HG03039 (cell line): ENCODE measurements at regions not wholly inside any gene's neighbourhood (a gene's known extent, or its start where the extent isn't known, plus 50 kb on each side); places are given as distances from the start of the nearest gene placed in this dataset.
"Not testable (repeated sequence)": the region's sequence is repeated elsewhere in the genome, so short reads cannot be mapped to it uniquely, and the experiment has no call there.

ENCODE experiments used
- ATAC-seq: cut with Tn5 transposase; IDR thresholded peaks from one replicate; pipeline ENCODE4 v1.9.1; 2021; ENCODE audit warnings: mild to moderate bottlenecking, moderate library complexity; ENCODE audit not compliant: unreplicated experiment

DNA sequence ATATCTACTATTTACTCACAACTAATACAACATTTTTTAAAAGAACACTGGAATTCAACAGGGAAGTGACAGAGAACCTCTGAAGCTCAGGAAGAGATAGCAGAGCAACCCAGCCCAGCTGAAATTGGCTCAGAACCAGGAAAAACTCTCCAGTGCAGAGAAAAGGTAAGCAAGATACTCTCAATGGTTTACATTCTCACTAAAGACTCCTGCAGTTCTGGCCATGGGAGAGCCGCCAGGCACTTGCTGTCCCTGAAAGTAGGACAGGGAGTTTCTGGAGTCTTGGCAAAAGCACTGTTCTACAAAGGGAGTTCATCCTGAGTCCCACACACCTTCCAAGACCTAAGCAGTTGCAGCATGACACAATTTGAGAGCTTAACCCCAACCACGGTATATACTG, 330.8 kb downstream of the TRIM36 start:
- no peak for ATAC-seq

DNA sequence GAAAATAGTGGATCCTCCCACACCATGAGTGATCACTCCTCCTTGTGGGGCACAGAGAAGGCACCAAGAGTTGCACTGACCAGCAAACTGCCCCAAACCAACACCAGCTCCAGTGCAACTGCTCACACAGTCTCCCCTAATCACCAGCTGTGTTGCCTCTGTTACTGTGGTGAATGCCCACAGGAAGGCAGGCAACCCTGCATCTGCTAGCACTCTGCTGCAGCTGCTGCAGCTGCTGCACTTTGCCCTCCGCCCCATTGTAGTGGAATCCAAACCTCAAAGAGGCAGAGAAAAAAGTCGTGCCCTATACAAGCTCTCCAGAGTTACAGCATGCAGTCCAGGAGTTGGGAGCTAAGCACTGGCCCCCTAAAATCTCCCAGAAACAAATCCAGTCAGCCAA, 339.6 kb downstream of the TRIM36 start:
- ATAC-seq, result no peak

DNA sequence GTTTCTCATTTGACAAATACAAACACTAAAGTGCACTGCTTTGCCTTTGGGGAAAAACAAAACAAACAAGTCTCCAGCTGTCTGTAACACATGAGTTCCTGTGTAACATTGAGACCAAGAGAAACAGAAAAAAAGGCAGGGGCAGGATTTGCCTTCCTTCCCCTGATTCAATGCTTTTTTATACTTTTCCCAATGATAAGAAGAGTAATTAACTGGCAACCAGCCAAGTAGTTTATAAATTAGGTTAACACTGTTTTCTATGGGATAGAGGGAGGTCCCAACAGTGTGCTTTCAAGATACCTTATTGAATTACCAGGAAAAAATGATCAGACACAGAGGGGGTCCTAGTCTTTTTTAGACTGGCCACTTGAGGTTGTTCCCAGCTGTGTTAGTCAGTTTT, 346.8 kb downstream of the TRIM36 start:
- ATAC-seq, result no peak

DNA sequence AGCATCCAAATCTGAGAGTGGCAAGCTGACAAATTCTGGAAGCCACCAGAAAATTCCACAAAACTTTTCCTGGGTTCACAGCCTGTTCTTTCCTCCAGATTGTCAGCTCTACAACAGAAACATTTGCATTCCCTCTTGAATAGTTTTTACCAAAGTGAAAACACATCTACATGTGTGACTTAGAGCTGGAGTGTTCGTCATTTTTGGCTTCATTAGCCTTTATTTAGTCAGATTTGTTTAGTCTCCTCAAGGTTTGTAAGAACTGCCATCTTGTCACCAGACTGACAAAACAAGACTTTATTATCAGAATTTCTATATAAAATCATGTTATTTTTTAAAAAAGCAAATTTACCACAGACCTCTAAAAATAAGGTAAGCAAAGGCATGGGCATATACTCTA, 347.3 kb downstream of the TRIM36 start:
- ATAC-seq, result no peak

DNA sequence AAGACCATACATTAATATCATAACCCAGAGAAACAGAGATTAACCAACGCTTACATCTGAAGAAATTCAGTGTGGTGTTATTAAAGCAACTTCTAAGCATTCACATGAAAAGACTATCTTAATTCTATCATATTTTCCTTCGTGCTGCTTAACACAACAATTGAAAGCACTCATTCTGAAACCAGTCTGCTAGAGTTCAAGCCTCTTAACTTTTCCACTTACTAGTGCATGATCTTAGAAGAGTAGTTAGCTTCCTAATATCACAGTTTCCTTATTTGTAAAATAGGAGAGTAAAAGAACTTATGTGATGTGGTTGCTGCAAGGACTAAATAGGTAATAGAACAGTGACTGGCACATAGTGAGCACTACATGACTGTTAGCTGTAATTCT, 379.3 kb downstream of the TRIM36 start:
- no peak for ATAC-seq

DNA sequence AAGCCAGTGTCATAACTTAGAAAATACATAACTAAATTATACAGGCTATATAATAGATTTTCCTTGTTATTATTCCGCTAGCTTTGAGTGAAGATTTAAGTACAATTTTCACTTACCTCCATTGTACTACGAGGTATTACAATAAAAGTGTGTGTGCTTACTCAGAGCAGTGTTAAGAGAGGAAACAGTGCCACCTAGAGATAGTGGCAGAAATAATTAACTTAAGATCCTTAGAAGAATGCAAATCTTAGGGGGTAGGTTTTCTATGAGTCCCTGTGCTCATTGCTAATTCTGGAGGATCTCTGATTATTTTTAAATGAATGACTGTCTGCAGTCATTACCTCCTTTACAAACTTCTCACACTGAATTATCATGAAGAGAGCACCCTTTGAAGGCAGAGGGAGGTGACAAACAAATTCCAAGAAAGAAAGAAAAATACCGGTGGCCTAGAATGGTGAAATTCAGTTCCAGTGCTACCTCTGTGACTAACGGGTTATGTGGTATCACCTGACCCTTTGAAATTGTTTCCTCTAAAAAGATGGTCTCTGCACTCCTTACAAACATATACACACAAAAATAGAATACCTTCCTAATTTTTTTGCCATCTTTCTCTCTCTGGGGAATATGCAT, 379.8 kb downstream of the TRIM36 start:
- peak; percentile 49 for ATAC-seq

DNA sequence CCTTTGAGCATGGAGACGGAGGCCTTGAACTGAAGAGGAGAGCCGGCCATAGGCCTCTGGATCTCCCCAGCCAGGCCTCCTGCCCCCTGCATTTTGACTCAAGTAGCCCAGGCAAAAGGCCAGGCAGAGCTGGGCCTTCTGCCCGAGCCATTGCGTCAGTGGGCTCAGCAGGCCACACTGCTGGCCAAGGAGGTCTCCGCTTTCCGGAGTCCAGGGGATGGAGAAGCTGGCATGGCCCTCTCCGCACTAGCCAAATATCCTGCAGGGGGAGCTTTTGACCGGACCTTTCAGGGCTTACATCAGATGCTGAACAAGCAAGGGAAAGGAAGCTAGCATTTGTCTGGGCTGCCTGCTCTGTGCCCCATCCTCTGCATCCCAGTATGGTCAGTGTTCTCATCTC, 386.8 kb downstream of the TRIM36 start:
- no peak for ATAC-seq

DNA sequence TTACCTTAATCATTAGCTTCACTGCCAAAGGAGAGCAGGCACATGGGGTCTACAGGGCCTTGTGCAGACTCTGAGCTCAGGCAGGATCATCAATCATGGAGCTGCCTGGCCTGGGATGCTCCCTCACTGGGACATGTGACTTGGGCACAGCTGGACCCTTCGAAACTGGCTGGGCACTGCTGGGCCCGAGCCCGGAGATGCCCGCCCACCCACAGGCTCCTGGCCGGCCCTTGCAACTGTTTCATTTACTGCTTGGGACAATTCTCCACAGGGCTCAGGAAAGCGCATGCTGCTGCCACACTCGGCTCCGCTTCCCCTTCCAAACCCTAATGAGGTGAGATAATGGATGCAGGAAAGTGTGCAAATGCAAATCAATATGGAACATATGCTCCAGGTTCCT, 387.5 kb downstream of the TRIM36 start:
- no peak for ATAC-seq

DNA sequence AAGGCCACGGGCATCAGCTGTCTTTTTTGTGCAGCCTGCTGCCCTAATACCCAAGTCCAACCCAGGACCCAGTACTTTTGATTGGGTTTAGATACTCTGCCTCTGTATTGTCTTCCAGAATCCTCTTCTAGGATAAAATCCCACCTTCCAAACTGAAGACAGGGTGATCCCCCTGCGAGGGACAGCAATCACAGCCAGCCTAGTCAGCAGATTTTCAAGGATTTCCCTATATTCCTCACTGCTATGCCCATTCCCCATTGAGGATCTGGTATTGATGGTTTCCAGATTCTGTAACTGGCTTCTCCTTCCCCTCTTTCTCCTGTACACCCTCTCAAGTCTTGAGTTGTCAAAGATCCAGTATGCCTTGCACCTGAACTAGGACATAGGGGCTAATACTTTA, 389.4 kb downstream of the TRIM36 start:
- ATAC-seq, result no peak

DNA sequence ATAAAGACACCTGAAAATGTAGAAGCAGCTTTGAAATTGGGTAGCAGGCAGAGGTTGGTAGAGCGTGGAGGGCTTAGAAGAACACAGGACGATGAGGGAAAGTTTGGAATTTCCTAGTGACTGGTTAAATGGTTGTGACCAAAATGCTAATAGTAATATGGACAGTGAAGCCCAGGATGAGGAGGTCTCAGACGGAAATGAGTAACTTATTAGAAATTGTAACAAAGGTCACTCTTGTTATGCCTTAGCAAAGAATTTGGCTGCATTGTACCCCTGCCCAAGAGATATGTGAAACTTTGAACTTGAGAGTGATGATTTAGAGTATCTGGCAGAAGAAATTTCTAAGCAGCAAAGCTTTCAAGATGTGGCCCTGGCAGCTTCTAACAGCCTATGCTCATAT, 382.5 kb downstream of the KCNN2 start:
- no peak for ATAC-seq

DNA sequence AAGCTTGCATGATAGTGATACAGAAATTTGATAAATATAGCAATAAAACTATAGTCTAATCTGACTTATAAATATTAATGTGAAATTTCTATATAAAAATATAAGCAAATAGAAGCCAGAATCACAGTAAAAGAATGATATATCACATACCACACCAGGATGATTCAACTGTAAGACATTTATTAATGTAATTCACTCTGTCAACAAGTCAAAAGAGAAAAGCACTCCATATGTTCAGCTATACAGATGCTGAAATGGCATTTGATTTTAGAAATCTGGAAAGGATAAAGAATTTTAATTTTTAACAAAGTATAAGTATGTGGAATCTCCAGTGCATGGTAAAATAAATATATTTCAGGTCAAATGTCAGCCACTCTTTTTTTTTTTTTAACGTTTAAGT, 372.4 kb downstream of the KCNN2 start:
- ATAC-seq, result no peak

DNA sequence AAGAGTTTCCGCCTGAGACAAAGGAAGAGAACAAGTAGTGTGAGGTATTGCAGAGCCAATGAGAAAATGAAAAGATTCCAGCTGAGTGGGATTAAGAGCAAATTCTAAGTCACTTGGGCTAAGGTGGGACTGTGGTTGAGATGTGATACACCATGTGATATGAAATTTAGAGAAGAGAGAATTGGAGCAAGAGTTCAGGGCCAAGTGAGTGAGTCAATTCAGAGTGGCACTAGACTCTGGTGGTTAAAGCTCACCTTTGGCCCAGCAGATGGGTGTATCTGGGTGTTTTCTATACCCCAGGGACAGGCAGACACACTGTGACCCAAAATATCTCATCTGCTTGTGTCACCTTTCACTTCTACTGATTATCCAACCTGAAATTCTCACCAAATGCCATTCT, 368.1 kb downstream of the KCNN2 start:
- ATAC-seq, result no peak

DNA sequence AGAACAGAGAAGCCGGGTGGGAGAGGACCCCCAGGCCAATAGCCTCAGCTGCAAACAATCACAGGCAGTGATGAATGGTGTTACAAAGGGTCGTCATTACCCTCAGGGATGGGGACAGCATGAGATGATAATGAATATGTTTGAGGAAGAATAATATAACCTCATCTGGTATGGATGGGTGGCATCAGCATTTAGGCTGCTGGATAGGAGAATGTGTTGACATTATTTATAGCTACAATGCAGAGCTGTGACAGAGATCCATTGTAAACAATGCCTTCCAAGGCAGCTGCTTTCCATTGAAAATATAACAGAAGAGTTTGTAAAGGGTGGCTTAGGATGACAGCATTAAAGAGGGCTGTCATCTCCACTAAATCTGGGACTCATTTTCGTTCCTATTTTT, 365.5 kb downstream of the KCNN2 start:
- ATAC-seq, result no peak

DNA sequence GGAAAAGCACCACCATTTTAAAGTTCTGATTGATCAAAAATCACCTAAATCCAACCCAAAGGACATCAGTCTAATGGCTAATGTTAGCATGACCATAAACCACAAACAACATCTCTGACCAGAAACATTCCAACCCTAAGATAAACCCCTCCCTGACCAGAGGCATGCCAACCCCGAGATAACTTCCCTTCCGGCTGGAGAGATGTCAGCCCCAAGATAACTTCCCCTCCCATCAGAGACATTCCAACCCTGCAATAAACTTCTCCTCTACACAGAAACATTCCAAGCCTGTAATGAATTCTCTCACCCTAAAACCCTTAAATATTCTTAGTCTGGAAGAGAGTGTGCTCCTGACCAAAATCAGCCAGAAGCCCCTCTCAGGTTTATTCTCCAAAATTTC, 364.3 kb downstream of the KCNN2 start:
- ATAC-seq, result no peak

DNA sequence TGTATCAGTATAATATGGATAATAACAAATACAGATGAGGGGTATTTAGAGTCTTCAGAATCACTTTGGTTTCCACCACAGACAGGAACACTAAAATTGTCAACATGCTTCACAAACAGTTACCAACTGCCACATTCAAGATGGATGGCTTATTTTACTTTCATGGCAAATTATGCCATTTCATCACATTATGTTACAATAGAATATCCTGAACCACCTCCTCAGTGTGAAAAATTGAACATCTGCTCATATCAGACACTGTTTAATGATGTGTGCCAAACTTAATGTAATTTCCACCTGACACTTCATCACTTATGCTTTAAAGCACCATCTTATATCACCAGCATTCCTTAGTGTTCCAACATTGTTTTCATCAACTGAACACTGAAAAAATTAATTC, 357.4 kb downstream of the KCNN2 start:
- ATAC-seq, result no peak

DNA sequence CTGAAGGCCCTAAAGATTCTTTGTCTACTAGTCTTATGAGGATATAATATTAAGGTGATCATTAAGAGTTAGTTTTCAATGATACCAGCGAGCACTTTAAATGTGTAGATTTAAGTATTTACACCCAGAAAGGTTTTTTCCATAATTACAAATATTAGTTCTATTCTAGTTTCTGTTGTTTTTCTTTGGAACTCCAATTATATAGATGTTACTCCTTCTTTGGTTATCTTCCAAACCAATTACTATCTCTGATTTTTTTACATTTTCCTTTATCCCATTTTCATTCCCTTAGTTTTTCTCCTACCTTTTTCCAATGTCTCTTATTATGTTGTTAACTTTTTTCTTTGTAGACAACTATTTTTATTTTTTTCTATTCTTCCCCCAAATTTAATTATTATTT, 355.1 kb downstream of the KCNN2 start:
- ATAC-seq, result no peak

DNA sequence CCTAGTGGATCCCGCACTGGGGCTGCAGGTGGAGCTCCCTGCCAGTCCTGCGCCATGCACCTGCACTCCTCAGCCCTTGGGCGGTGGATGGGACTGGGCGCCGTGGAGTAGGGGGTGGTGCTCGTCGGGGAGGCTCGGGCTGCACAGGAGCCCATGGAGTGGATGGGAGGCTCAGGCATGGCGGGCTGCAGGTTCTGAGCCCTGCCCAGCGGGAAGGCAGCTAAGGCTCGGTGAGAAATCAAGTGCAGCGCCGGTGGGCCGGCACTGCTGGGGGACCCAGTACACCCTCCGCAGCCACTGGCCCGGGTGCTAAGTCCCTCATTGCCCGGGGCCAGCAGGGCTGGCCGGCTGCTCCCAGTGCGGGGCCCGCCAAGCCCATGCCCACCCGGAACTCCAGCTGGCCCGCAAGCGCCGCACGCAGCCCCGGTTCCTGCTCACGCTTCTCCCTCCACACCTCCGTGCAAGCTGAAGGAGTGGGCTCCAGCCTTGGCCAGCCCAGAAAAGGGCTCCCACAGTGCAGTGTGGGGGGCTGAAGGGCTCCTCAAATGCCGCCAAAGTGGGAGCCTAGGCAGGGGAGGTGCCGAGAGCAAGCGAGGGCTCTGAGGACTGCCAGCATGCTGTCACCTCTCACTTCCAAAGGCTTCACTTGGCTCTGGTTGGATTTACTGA, 342.5 kb downstream of the KCNN2 start:
- ATAC-seq, result not testable (repeated sequence)

DNA sequence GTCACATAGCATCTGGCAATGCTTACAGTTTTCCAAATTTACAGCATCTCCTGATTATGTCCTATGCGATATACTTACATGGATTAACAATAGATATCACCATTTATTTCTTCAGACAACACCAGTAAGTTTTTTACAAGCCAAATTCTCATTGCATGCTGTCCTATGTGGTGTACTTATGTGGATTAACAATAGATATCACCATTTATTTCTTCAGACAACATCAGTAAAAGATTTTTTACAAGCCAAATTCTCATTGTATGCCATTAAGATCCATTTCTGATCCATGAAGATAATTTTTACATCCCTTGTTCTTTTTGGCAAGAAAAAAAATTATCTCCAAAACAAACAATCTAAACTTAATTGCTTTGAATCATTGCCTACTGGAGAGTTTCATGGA, 340.9 kb downstream of the KCNN2 start:
- no peak for ATAC-seq

DNA sequence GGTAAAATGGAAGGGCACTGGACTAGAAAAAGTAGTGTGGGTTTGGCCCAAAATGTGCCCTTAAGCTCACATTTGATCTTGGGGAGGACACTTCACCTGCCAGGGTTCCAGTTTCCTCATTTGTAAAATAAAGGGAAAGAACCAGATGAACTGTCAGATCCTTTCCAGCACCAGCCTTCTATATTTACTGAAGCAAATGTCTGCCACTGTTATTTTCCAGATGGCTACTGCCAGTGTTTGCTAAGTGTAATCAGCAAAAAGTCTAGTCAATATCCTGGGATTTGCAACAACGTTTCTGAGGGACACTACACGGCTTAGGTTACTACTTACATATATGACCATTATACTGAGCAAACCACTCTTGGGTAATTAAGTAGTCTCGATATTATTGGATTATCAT, 340.3 kb downstream of the KCNN2 start:
- ATAC-seq, result no peak

DNA sequence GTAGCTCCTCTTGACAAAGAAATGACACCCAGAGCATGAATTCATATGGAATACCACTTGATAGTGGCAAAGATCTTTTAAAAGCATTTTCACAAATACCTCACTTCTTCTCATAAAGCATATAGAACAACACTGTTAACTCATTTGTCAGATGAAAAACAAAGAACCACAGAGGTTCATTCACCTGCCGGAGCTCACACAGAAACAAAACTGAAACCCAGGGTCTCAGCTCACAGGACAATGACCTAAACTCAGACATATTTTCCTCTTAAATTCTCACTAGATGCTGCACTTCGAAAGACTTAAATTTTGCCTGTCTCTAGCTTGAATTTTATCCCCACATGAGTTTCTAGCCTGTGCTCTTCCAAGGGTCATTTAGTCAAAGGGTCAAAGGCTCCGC, 339.0 kb downstream of the KCNN2 start:
- no peak for ATAC-seq

DNA sequence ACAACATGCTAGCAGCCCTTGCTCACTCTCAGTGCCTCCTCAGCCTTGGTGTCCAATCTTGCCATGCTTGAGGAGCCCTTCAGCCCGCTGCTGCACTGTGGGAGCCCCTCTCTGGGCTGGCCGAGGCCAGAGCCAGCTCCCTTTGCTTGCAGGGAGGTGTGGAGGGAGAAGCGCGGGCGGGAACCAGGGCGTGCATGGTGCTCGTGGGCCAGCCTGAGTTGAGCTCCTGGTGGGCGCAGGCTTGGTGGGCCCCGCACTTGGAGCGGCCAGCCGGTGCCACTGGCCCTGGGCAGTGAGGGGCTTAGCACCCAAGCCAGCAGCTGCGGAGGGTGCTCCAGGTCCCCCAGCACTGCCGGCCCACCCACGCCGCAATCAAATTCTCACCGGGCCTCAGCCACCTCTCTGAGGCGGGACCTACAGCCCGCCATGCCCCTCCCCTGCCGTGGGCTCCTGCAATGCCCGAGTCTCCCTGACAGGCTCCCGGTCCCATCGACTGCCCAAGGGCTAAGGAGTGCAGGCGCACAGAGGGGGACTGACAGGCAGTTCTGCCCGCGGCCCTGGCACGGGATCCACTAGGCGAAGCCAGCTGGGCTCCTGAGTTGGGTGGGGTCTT, 333.5 kb downstream of the KCNN2 start:
- no peak for ATAC-seq

DNA sequence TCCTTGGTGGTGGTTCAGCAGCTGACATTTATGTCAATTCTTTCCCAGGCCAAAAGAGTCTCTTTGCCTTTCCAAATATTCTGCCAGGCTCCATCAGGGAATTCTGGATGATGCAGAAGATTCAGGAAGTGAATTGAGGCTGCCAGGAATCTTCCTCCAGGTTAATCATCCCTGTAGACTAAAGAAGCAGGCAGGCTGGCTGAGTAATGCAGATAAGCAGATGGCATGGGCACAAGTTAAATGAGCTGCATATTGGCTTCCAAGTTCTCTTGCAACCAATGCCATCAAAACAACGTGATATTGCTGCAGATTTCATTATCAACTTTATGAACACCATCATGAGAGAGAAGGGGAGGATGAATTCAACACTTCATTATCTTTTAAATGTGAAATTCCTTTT, 324.5 kb downstream of the KCNN2 start:
- ATAC-seq, result no peak

DNA sequence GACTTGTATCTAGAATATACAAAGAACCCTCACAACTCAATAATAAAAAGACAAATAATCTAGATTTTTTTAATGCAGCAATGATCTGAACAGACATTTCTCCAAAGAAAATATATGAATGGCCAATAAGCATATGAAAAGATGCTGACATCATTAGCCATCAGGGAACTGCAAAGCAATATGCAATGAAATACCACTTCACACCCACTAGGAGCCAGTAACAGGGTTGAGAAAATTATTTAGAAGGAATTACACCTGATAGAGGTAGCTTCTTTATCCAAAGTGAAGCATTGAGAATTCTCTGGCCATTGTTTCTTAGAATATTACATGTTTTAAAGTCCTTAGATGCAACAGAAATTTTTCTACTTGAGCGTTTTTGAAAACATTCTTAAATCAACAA, 316.9 kb downstream of the KCNN2 start:
- no peak for ATAC-seq
